ENCODE measurements at regions not wholly inside any gene's neighbourhood (a gene's known extent, or its start where the extent isn't known, plus 50 kb on each side); places are given as distances from the start of the nearest gene placed in this dataset.
"Not testable (repeated sequence)": the region's sequence is repeated elsewhere in the genome, so short reads cannot be mapped to it uniquely, and the experiment has no call there.

DNA sequence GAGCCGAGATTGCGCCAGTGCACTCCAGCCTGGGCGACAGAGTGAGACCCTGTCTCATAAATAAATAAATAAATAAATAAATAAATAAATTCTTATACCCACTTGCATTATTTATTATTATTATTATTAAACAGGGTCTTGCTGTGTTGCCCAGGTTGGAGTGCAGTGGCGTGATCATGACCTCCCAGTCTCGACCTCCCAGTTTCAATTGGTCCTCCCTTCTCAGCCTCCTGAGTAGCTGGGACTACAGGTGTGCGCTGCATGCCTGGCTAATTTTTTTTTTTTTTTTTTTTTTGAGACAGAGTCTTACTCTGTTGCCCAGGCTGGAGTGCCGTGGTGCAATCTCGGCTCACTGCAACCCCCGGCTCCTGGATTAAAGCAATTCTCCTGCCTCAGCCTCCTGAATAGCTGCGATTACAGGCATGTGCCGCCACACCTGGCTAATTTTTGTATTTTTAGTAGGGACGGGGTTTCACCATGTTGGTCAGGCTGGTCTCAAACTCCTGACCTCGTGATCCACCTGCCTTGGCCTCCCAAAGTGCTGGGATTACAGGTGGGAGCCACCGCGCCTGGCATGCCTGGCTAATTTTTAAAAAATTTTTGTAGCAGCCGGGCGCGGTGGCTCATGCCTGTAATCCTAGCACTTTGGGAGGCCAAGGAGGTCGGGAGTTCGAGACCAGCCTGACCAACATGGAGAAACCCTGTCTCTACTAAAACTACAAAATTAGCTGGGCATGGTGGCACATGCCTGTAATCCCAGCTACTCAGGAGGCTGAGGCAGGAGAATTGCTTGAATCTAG lies 150.2 kb downstream of the SEC14L1 start:
- not testable (repeated sequence) for DNase-seq

DNA sequence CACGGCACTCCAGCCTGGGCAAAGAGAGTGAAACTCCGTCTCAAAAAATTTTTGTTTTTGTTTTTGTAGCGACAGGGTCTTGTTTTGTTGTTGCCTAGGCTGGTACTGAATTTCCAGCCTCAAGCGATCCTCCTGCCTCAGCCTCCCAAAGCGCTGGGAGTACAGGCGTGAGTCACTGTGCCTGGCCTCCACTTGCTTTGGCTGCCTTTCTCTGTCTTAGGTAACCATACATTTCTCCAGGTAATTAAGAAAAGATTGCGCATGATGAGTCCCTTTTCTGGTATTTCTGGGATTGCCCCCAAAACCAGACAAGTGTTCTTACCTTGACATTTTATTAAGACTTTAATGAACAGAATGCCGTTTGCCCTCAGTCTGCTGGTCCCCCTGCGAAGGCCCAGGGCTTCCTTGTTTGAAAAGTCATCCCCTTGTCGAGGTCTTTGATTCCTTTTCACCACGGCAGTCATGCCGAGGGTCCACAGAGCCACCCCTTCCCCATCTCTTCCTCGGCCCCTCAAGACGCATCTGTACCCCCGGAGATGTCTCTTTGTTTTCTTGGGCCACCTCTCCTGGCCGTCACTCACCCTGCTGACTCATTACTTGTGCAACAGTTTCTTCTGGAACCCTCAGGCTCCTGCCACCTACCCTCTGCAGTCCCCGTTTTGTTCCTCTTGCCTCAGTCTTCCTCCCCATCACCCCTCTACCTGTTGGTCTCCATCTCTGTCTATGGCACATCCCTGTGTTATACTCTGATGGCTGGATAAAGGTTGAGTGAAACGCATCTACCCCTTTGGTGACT lies 151.0 kb downstream of the SEC14L1 start:
- no peak for DNase-seq

DNA sequence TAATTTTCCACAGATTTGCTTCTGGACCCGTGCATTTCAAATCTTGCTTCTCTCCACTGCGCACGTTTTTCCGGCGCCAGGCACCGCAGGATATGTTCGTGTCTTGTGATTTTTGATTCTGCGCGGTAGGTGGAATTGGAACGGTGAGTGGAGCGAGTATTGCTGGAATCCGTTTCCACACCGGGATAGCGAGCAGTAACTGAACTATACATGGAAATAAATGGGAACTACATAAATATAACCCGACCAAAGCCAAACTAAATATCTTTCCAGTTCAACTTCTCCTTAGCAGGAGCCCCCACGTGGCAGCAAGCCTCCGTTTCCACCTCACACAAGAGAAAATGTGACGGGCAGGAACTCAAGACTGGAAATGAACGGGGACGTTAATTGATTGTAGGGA lies 154.0 kb downstream of the SEC14L1 start:
- DNase-seq, result no peak

DNA sequence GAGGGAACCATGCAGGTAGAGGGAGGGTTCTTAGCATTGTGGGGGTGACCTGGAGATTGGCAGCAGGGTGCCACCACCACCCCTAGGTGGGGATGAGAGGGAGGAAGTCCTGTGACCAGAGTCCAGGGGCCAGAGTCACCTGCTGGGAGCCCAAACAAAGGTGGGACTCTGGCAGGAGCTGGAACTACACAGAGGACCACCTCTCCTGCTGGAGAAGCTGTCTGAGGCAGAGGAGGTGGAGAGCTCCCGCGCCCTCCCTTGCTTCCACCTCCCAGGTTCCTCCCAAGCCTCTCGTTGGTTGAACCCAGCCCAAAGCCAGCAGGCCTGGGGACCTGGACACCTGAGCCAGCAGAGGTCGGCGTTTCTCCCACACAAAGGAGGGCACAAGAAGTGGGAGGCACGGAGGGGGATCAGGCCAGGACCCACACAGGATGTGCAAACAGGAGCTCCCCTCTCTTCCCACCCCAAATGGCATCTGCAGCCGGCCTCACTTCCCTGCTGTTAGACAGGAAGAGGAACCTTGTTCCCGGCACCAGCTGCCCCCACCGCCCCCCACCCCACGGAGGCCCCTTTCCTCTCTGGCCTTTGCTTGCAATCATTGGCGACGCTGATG lies 154.6 kb downstream of the SEC14L1 start:
- no peak for DNase-seq

DNA sequence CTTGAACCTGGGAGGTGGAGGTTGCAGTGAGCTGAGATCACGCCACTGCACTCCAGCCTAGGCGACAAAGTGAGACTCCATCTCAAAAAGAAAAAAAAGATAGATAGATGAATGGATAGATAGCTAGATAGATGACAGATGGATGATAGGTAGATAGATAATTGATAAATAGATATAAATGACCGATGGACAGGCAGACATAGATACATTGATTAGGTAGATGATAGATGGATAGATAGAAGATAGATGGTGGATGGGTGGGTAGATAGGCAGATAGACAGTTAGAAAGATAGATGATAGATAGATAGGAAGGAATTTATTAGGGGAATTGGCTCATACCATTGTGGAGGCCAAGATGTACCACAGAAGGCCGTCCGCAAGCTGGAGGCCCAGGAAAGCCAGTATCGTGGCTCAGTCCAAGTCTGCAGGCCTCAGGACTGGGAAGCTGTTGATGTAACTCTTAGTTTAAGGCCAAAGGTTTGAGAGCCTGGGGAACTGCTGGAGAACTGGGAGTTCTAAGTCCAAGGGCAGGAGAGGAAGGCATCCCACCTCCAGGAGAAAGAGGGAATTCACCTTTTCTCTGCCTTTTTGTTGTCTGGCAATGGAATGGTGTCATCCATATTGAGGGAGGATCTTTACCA lies 156.1 kb downstream of the SEC14L1 start:
- DNase-seq, result no peak

DNA sequence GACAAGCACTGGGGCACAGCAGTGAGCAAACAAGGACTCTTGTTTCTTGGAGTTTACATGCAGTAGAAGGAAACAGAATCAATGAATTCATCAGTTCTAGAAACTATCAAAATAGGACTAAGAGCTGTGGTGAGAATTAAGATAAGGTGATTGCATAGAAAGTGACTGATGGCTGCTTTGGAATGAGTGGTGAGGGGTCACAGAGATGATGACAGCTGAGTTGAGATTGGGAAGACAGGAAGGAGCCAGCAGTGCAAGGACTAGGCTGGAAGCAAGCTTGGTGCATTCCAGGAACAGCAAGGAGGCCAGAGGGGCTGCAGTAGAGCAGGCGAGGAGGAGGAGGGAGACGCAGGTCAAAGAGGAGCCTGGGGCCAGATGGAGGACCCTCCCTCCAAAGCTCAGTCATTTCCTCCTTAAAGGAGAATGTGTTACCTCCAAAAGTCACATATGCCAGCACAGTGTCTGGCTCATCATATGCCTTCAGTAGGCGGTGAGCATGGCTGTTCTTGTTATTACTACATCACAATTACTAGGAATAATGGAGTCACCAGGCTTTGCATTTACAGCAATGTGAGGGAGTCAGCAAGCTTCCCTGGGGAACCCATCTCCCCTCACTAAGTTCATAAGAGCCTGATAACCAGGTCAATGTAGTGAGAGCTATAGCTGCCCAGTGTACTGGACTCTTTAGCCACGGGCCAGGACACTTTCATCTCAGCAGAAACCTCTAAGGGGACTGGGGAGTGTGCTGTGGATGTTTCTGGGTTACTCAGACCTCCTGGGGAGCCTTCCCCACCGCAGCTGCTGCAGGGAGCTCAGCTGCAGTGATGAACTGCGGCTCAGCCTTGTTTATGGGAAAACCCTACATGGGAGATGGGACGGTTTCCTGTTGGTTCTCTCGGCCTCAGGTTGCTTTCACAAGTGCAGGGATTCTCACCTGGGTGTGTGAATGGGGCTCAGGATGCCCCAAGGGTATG lies 157.2 kb downstream of the SEC14L1 start:
- DNase-seq, result no peak

DNA sequence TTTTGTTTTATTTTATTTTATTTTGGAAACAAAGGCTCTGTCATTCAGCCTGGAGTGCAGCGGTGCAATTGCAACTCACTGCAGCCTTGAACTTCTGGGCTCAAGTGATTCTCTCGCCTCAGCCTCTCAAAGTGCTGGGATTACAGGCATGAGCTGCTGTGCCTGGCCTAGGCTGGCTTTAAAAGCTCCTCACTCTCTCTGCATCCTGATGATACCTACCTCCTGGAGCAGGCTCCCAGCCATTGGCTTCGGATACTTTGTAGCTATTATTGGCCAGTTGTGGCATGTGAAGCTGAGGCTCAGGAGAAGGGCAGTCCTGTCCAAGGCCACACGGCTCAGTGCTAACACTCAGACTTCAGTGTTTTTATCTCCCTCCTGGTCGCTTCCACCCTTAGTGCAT lies 158.0 kb downstream of the SEC14L1 start:
- DNase-seq, result no peak

DNA sequence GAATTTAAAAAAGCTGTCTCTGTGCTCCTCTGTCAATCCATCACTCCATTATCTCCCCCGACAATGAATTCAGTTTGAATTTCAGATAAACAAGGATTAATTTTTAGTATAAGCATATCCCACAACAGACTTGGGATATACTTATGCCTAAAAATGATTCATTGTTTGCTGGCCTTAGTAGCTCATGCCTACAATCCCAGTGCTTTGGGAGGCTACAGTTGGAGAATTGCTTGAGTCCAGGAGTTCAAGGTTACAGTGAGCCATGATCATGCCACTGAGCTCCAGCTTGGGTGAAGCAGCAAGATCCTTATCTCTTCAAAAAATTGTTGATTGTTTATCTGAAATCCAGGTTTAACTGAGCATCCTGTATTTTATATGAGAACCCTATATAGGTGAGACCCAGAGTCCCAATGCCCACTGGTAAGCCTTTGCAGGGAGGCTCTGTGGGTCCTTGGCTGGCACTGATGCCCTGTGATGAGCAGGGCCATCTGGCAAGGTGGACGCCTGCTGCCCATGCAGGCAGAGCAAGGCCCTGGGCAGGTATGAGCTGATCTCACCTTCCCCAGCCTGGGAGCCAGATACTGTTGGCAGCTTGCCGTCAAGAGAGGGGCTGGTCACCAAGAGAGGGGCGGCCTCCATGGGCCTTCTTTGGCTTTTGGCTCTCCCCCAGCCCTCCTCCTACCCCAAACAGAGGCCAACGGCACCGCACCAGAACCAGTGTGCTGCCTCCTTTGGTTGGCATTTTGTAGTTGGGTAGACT lies 158.7 kb downstream of the SEC14L1 start:
- DNase-seq, result no peak

DNA sequence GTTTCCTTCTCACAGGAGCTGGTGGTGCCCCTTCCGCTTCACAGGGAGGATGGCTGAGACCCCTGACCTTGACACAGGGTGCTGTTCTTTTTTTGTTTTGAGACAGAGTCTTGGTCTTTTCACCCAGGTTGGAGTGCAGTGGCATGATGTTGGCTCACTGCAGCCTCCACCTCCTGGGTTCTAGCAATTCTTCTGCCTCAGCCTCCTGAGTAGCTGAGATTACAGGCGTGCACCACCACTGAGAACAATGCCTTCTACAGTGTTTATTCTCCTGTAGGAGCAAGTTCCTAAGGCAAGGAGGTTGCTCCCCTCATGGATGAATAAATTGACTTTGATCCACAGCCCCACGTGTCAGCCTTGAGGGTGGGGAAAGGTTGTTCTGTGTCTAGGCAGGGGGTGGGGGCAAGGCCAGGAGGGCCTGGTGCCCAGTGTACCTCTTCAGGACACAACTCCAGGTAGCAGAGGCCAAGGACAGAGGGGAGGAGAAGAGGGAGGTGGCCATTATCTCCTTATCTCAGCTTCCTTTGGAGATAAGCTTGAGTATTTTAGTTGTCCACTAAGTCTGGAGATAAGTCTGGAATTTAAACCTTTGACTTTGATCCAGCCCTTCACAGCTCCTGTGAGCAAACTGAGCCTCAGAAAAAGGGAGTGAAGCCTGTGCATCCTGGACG lies 159.4 kb downstream of the SEC14L1 start:
- DNase-seq, result no peak

DNA sequence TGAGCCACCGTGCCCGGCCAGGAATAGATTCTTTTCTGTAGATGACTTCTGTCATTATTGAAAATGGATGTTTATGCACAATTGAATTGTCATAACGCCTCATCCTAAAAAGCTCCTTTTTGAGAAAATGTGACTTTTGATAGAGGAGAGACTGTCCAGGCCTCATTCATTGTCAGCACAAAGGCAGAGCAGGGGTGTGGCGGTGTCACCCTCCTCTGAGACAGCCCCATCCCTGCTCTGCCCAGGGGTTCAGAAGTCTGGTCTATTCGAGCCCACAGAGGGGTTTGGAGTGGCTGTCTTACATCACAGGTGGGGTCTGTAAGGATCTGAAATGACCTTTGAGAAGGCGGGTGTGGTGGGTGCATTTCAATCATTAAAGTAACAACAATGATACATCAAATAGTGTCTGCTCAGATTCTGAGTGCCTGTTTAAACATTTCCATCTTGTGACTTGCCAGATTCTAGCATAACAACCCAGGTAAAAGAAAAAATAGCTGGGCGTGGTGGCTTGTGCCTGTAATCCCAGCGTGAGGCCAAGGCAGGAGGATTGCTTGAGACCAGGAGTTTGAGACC lies 161.0 kb downstream of the SEC14L1 start:
- DNase-seq, result no peak

DNA sequence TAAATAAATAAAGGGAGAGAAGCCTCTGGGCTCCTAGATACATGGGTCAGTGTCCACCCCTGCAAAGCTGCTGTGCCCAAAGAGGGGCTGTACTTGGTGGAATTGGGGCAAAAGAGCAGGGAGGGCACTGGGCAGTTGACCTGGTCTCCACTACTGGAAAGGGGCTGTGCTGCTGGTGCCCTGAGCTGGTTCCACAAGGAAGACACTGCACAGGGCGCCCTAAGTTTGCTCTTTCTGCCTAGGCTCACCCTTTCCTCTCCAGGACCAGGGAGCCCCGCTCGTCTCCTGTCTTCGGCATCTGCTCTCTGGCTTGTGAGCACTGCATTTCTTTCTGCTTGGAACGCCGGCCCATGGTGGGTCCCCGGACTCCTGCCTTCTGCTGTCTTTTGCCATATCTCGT lies 161.9 kb downstream of the SEC14L1 start:
- no peak for DNase-seq

DNA sequence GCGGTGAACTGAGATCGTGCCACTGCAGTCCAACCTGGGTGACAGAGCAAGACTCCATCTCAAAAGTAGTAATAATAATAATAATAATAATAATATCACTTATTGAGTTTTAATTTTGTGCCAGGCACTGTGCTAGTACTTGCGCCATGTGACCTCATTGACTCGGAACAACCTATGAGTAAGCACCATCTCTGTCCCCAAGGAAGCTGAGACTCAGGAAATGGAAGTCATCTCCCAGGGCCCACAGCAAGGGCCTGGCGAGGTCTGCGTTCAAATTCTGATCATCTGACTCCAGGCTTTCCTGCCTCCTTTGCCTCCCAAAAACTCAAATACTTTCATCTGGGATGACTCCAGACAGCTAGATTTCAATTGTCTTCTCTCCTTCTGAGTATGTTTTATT lies 162.9 kb downstream of the SEC14L1 start:
- DNase-seq, result no peak

DNA sequence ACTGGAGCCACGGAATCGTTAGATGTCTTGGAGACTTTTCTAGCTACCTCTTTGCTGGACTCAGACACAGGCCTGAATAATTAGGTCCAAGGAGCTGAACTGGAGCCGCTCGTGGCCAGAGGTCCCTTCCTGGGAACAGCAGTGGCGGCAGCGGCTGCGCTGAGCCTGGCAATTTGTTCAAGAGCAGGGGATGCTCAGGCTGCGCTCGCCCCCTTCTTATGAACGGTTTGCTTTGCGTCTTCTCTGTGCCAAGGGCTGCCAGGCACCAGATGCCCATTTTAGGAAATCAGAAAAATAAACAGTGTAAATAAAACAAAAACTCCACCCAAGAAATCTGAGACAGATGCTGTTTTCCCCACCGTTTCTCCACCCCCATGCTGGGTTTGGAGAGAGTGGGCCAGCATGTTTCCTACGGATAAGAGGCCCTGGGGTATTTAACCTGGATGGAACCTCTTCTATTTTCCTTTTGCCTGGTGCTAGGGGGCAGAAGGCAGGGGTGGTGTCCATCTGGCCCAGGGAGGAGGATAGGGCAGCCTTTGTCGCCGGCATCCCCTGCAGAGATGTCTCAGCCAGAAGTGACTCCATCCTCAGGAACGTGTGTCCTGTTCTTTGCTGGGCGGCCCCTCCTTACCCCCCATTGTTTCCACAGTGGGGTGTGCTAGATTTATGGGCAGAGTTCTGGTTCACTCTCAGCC lies 163.4 kb downstream of the SEC14L1 start:
- DNase-seq, result no peak

DNA sequence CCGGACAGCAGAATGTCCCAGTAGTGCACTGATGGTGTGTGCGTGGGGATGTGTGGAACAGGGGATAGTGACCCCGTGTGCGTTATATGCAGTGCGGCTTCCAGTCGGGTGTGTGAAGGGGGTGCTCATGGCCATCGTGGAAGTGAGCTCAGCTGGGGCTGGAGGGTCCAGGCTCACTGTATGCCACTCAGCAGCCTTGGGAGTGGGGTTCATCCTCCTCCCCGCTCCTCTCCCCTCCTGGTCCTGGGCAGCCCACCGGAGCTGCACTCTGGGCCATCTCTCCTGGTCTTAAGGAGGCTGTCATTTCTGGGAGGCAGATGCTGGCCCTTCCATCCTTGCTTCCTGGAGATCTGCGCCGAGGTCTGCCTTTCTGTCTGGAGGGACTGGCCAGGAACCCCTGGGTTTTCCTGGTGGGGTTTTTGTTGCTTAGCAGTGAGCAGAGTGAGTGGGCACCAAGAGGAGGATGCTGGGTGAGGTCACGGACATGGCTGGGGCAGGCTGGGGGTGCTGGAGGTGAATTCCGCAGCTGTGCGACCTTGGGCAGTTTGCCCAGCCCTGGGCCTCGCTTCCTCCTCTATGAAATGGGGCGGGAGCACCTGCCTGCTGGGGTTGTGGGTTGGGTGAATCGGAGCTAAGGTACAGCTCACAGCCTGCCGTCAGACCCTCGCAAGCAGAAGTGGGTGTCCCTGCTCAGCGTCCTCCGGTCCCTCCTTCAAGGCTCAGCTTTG lies 164.1 kb downstream of the SEC14L1 start:
- peak; percentile 21 for DNase-seq

DNA sequence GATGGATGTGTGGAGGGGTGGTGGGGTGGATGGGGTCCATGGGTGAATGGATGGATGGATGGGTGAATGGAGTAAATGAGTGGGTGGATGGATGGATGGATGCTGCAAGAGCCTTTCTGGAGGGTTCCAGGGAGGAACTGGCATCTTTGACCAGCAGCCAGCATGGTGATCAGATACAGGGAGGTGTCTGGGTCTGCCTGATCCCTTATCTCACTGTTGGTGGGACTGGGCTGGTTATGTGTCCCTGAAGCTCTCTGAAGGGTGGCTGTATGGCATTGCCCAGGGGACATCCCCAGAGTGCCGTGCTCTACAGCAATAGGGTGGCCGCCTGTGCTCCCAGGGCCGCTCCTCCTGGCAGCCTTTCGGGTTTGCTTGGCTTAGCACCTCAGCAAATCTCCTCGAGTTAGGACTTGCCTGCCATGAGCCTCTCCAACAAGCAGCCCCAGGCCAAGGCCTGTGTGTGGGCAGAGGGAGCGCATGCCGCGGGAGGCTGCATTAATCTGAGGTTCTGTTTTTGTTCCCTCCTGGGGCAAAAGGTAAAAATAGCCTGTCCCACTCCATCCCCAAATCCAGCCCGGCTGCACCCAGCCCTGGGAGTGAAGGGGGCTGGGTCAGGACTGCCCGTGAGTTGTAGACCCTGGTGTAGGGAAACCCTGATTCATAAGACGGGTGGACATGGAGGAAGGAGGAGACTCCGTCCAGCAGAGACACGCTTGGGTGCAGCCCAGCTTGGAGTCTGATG lies 165.4 kb downstream of the SEC14L1 start:
- DNase-seq, result no peak

DNA sequence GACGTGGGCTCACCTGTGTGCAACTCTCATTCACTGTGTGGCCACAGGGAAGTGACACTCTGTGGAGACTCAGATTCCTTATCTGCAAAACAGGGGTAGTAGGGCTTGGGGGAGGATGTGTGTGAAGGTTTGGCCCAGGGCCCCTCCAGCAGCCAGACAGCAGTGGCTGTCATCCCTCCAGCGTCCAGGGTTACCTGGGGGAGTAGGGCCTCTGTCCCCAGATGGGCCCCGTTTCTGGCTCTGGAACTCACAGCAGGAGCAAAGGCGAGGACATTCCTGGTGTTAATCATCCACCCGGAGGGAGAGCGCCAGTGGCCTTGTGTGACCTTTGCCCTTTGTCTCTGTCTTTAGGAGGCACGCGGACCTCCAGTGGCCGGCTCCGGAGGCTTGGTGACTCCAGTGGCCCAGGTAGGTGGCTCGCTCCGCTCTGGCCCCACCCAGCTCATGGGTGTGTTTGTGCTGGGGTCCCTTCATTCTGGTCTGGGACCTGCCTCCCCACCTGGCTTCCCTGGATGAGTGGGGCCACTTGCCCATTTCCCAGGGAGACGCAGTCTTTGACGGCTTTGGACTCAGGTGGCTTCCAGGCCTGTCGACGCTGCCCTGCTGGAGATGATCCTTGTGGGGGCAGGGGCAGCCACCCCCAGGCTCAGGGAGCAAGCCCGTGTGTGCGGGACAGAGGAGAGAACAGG lies 166.2 kb downstream of the SEC14L1 start:
- no peak for DNase-seq

DNA sequence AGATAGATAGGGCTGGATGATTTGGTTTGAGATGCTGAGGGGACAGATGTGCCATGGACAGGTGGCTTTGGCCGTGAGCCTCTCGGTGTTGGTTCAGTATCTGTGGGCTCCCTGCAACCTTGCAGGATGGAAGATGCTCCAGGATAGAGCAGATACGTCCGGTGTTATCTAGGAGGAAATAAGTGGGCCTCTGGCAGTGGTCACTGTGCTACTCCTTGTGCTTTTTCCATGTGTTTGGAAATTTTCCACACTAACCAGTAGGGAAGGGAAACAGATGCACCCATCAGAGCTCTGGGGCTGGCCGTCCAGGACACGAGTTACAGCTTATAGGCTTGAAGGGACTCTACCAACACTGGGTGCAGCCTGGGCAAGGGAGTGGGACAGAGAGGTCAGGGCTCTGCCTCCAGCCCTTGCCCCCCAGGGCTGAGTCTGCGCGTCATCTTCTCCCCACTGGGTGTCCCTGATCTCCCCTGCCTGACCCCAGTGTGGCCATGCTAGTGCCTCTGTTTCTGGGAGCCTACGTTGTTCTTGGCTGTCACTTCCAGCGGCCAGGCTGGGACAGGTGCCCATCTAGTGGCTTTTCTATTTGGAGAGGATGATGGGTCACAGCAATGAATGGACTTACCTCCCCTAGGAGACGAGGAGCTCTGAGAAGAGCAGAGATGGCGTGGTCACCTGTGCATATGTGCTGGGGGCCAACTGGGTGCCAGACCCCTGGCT lies 166.9 kb downstream of the SEC14L1 start:
- no peak for DNase-seq

Data from NCI-H2029 (cell line).